ENCODE measurements at regions not wholly inside any gene's neighbourhood (a gene's known extent, or its start where the extent isn't known, plus 50 kb on each side); places are given as distances from the start of the nearest gene placed in this dataset.

- Histone ChIP-seq H3K4me1 (ENCODE audit: insufficient read depth) (no peaks in the 10 kb centered on the region), H3K79me2 (ENCODE audit: insufficient read depth) (no peaks in the 10 kb centered on the region), H3K9me2 (ENCODE audit: insufficient read depth) (no peaks in the 10 kb centered on the region), H2AFZ (no peak overlapping the region), H3K4me3 (no peak overlapping the region), H3K27ac (no peak overlapping the region), H3K9me3 (ENCODE audit: low read depth) (no peaks in the 10 kb centered on the region), H3K4me2 (ENCODE audit: unreplicated experiment) (no peak overlapping the region), H4K20me1 (ENCODE audit: insufficient read depth) (no peaks in the 10 kb centered on the region), H3K9ac (no peak overlapping the region), H3F3A (ENCODE audit: insufficient read depth) (no peaks in the 10 kb centered on the region), H3K36me3 (ENCODE audit: low read depth) (no peaks in the 10 kb centered on the region), H3K27me3 (replicated peaks; ENCODE audit: insufficient read depth) (no peaks in the 10 kb centered on the region)
- in situ Hi-C loops (cut with MboI), result no loop called here
- TF ChIP-seq EZH2 (IDR thresholded peaks at IDR 0.05; ENCODE audit: insufficient read depth, poor library complexity, severe bottlenecking), result no peak
- no peak for TF ChIP-seq EZH2phosphoT487 (IDR thresholded peaks at IDR 0.05; ENCODE audit: insufficient read depth, low read depth)
- no peak for DNase-seq
- 21 to 29% methylated on average over 2 of the region's 2 CpGs for WGBS, 2 experiments (ENCODE audit: low coverage in 1 of 2, low lambda C conversion rate in 2 of 2, missing lambda C conversion rate in 2 of 2)
Measured at GRCh38 chr7:96831446-96831845, 121.8 kb upstream of the SEM1 start.

DNA sequence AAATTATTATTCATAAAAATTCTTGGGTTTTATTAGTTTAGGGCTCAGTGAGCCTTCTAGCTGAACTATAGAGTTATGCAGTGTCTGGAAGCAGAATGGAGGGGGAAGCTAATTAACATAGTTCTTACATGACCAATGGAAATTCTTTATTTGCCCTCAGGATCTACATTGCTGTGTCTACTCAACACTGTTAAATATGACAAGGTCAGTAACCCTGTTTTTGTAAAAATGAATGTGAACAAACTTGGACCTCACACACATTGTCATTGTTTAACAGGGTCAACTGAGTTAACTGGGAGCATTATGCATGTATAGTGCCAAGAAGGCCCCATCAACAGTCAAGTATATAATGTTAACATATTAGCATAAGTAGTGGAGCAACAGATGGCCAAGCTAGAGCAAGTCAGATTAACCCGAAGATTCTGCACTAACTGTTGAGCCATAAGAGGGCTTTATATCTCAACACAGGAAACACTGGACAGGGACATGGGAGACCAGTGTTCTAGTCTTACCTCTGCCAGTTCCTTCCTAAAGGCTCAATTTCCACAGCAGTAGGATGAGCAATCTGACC is 122.5 kb upstream of the SEM1 start:
- Histone ChIP-seq H3K79me2 (ENCODE audit: insufficient read depth) (no peaks in the 10 kb centered on the region), H3K9me3 (ENCODE audit: low read depth) (no peaks in the 10 kb centered on the region), H3K27ac (no peak overlapping the region), H3K4me2 (ENCODE audit: unreplicated experiment) (no peak overlapping the region), H4K20me1 (ENCODE audit: insufficient read depth) (no peaks in the 10 kb centered on the region), H3K9me2 (ENCODE audit: insufficient read depth) (no peaks in the 10 kb centered on the region), H2AFZ (no peak overlapping the region), H3K4me1 (ENCODE audit: insufficient read depth) (no peaks in the 10 kb centered on the region), H3K27me3 (replicated peaks; ENCODE audit: insufficient read depth) (no peaks in the 10 kb centered on the region), H3K36me3 (ENCODE audit: low read depth) (no peaks in the 10 kb centered on the region), H3F3A (ENCODE audit: insufficient read depth) (no peaks in the 10 kb centered on the region), H3K9ac (no peak overlapping the region), H3K4me3 (no peak overlapping the region)
- TF ChIP-seq EZH2phosphoT487 (IDR thresholded peaks at IDR 0.05; ENCODE audit: insufficient read depth, low read depth) (no peak), EZH2 (IDR thresholded peaks at IDR 0.05; ENCODE audit: insufficient read depth, poor library complexity, severe bottlenecking) (no peak)
- in situ Hi-C loops (cut with MboI), result no loop called here
- 56 to 72% methylated on average over 1 of the region's 1 CpG for WGBS, 2 experiments (ENCODE audit: low coverage in 1 of 2, low lambda C conversion rate in 2 of 2, missing lambda C conversion rate in 2 of 2)
- no peak for DNase-seq

- no peaks in the 10 kb centered on the region for H3K4me1 ChIP-seq (ENCODE audit: insufficient read depth)
- no peaks in the 10 kb centered on the region for H3K27me3 ChIP-seq (replicated peaks; ENCODE audit: insufficient read depth)
- H3K27ac ChIP-seq, result no peak overlapping the region
- 9 to 20% methylated on average over 8 of the region's 8 CpGs for WGBS, 2 experiments (ENCODE audit: low coverage in 1 of 2, low lambda C conversion rate in 2 of 2, missing lambda C conversion rate in 2 of 2)
- H3K36me3 ChIP-seq (ENCODE audit: low read depth), result no peaks in the 10 kb centered on the region
- no peaks in the 10 kb centered on the region for H3K9me3 ChIP-seq (ENCODE audit: low read depth)
- H3K4me2 ChIP-seq (ENCODE audit: unreplicated experiment), result no peak overlapping the region
- H3K9me2 ChIP-seq (ENCODE audit: insufficient read depth), result no peaks in the 10 kb centered on the region
- no peaks in the 10 kb centered on the region for H3K79me2 ChIP-seq (ENCODE audit: insufficient read depth)
- H4K20me1 ChIP-seq (ENCODE audit: insufficient read depth), result no peaks in the 10 kb centered on the region
- no peaks in the 10 kb centered on the region for H3F3A ChIP-seq (ENCODE audit: insufficient read depth)
- DNase-seq, result no peak
- TF ChIP-seq EZH2phosphoT487 (IDR thresholded peaks at IDR 0.05; ENCODE audit: insufficient read depth, low read depth) (no peak), EZH2 (IDR thresholded peaks at IDR 0.05; ENCODE audit: insufficient read depth, poor library complexity, severe bottlenecking) (no peak)
- H3K9ac ChIP-seq, result no peak overlapping the region
- no peak overlapping the region for H2AFZ ChIP-seq
- in situ Hi-C loops (cut with MboI), result no loop called here
- no peak overlapping the region for H3K4me3 ChIP-seq
Measured at GRCh38 chr7:96833676-96834453, 124.2 kb upstream of the SEM1 start.

- TF ChIP-seq EZH2phosphoT487 (IDR thresholded peaks at IDR 0.05; ENCODE audit: insufficient read depth, low read depth) (no peak), EZH2 (IDR thresholded peaks at IDR 0.05; ENCODE audit: insufficient read depth, poor library complexity, severe bottlenecking) (no peak)
- no peaks in the 10 kb centered on the region for H3K9me3 ChIP-seq (ENCODE audit: low read depth)
- H3K9me2 ChIP-seq (ENCODE audit: insufficient read depth), result no peaks in the 10 kb centered on the region
- H3K4me3 ChIP-seq, result no peak overlapping the region
- no peak overlapping the region for H3K27ac ChIP-seq
- H3K4me1 ChIP-seq (ENCODE audit: insufficient read depth), result no peaks in the 10 kb centered on the region
- H2AFZ ChIP-seq, result no peak overlapping the region
- H4K20me1 ChIP-seq (ENCODE audit: insufficient read depth), result no peaks in the 10 kb centered on the region
- no peaks in the 10 kb centered on the region for H3K36me3 ChIP-seq (ENCODE audit: low read depth)
- DNase-seq, result no peak
- no peak overlapping the region for H3K9ac ChIP-seq
- 36% methylated on average over 3 of the region's 3 CpGs for WGBS, 2 experiments (ENCODE audit: low coverage in 1 of 2, low lambda C conversion rate in 2 of 2, missing lambda C conversion rate in 2 of 2)
- in situ Hi-C loops (cut with MboI), result no loop called here
- H3K79me2 ChIP-seq (ENCODE audit: insufficient read depth), result no peaks in the 10 kb centered on the region
- no peaks in the 10 kb centered on the region for H3K27me3 ChIP-seq (replicated peaks; ENCODE audit: insufficient read depth)
- H3F3A ChIP-seq (ENCODE audit: insufficient read depth), result no peaks in the 10 kb centered on the region
- H3K4me2 ChIP-seq (ENCODE audit: unreplicated experiment), result no peak overlapping the region
Measured at GRCh38 chr7:96836456-96836855, 126.8 kb upstream of the SEM1 start.
